ENCODE measurements at regions not wholly inside any gene's neighbourhood (a gene's known extent, or its start where the extent isn't known, plus 50 kb on each side); places are given as distances from the start of the nearest gene placed in this dataset.

- TF ChIP-seq POLR2A (IDR thresholded peaks at IDR 0.05) (no peak), CTCF (IDR thresholded peaks at IDR 0.05) (no peak)
Measured at GRCh38 chr18:78813936-78814710, 165.5 kb upstream of the SALL3 start.
